ENCODE measurements at regions not wholly inside any gene's neighbourhood (a gene's known extent, or its start where the extent isn't known, plus 50 kb on each side); places are given as distances from the start of the nearest gene placed in this dataset.

DNA sequence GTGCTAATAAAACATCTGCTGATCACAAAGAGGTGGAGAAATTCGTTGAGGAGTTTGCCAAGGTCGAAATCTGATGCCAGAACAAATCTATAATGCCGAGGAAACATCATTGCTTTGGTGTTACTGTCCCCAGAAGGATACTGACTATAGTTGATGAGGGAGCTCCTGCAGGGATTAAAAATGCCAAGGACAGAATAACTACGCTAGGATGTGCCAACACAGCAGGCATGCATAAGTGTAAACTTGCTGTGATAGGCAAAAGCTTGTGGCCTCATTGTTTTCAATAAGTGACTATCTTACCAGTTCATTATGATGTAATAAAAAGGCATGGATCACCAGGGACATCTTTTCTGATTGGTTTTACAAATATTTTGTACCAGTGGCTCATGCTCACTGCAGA lies 66.8 kb upstream of the ADCY2 start:
- no peak overlapping the region for H3K4me3 ChIP-seq (ENCODE audit: low read depth in 2 of 2, low read length in 2 of 2)
- intact Hi-C loops (cut with micrococcal nuclease; ENCODE audit: unreplicated experiment) (no loop called here), in situ Hi-C loops (cut with HindIII; ENCODE audit: low pct_unique_long_range_greater_than_20kb, low sequenced_read_pairs) (no loop called here)
- H3K27me3 ChIP-seq (ENCODE audit: control insufficient read depth, insufficient read depth, low read length): no peaks in the 10 kb centered on the region
- no peaks in the 10 kb centered on the region for H3K36me3 ChIP-seq (ENCODE audit: control insufficient read depth, insufficient read depth, low read length)
- no peaks in the 10 kb centered on the region for H3K9me3 ChIP-seq (ENCODE audit: control insufficient read depth, insufficient read depth, low read depth, low read length)
- no peak for TF ChIP-seq POLR2AphosphoS5 (IDR thresholded peaks at IDR 0.05; ENCODE audit: low read depth, low read length)
- no peak for TF ChIP-seq SIN3A (IDR thresholded peaks at IDR 0.05; ENCODE audit: borderline replicate concordance, insufficient read depth, low read depth, low read length)
- TF ChIP-seq, protein P1, sequence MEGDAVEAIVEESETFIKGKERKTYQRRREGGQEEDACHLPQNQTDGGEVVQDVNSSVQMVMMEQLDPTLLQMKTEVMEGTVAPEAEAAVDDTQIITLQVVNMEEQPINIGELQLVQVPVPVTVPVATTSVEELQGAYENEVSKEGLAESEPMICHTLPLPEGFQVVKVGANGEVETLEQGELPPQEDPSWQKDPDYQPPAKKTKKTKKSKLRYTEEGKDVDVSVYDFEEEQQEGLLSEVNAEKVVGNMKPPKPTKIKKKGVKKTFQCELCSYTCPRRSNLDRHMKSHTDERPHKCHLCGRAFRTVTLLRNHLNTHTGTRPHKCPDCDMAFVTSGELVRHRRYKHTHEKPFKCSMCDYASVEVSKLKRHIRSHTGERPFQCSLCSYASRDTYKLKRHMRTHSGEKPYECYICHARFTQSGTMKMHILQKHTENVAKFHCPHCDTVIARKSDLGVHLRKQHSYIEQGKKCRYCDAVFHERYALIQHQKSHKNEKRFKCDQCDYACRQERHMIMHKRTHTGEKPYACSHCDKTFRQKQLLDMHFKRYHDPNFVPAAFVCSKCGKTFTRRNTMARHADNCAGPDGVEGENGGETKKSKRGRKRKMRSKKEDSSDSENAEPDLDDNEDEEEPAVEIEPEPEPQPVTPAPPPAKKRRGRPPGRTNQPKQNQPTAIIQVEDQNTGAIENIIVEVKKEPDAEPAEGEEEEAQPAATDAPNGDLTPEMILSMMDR (IDR thresholded peaks at IDR 0.05): no peak
- no peak for TF ChIP-seq TCF7L2 (IDR thresholded peaks at IDR 0.05; ENCODE audit: low read depth, low read length)
- TF ChIP-seq REST (IDR thresholded peaks at IDR 0.05; ENCODE audit: insufficient read depth in 1 of 2, low read depth in 2 of 2, low read length in 1 of 2): no peak
- no peak for DNase-seq (ENCODE audit: low read depth, low spot score)
- CTCF ChIA-PET: no interaction called here
- no TSS peak for BruUV-seq (replicated peaks)
- H3K27ac ChIP-seq (ENCODE audit: low read length): no peak overlapping the region
- no peak for ATAC-seq
- H3K4me1 ChIP-seq (ENCODE audit: control insufficient read depth, insufficient read depth, low read length): no peaks in the 10 kb centered on the region
- POLR2A ChIA-PET: no interaction called here

DNA sequence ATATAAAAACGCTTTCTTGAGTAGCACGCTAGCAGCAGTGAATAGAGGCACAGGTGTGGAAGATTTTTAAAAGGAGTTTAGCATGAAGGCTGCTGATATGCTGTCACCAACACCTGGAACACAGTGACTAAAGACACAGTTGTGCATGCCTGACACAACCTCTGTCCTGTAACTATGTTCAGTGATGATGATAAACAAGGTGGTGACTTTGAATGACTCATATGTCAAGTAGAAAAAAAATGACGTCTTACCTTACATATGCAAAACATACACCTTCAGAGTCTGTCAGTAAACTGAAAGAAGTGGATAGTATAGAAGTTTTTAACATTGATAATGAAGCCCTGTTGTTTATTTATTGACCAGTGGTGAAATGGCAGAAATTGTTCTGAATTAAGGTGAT lies 66.2 kb upstream of the ADCY2 start:
- ChIA-PET CTCF (no interaction called here), POLR2A (no interaction called here)
- intact Hi-C loops (cut with micrococcal nuclease; ENCODE audit: unreplicated experiment) (no loop called here), in situ Hi-C loops (cut with HindIII; ENCODE audit: low pct_unique_long_range_greater_than_20kb, low sequenced_read_pairs) (no loop called here)
- H3K27ac ChIP-seq (ENCODE audit: low read length): no peak overlapping the region
- DNase-seq (ENCODE audit: low read depth, low spot score) (no peak), ATAC-seq (no peak)
- H3K4me3 ChIP-seq (ENCODE audit: low read depth in 2 of 2, low read length in 2 of 2): no peak overlapping the region
- no peaks in the 10 kb centered on the region for H3K27me3 ChIP-seq (ENCODE audit: control insufficient read depth, insufficient read depth, low read length)
- TF ChIP-seq, protein P1 (IDR thresholded peaks at IDR 0.05): no peak
- TF ChIP-seq TCF7L2 (IDR thresholded peaks at IDR 0.05; ENCODE audit: low read depth, low read length) (no peak), REST (IDR thresholded peaks at IDR 0.05; ENCODE audit: insufficient read depth in 1 of 2, low read depth in 2 of 2, low read length in 1 of 2) (no peak), POLR2AphosphoS5 (IDR thresholded peaks at IDR 0.05; ENCODE audit: low read depth, low read length) (no peak), SIN3A (IDR thresholded peaks at IDR 0.05; ENCODE audit: borderline replicate concordance, insufficient read depth, low read depth, low read length) (no peak)
- H3K4me1 ChIP-seq (ENCODE audit: control insufficient read depth, insufficient read depth, low read length): no peaks in the 10 kb centered on the region
- no TSS peak for BruUV-seq (replicated peaks)
- H3K36me3 ChIP-seq (ENCODE audit: control insufficient read depth, insufficient read depth, low read length): no peaks in the 10 kb centered on the region
- no peaks in the 10 kb centered on the region for H3K9me3 ChIP-seq (ENCODE audit: control insufficient read depth, insufficient read depth, low read depth, low read length)

Data from Panc1 (cell line).